Activated CD8-positive, alpha-beta T cell treated with anti-CD3 and anti-CD28 coated beads for 36 hours (primary cell): ENCODE measurements at regions not wholly inside any gene's neighbourhood (a gene's known extent, or its start where the extent isn't known, plus 50 kb on each side); places are given as distances from the start of the nearest gene placed in this dataset.

ENCODE experiments used
- ATAC-seq: fragments of 200-7000 bp; cut with Tn5 transposase; one replicate; pipeline ENCODE4 v1.10.0; 2021; ENCODE audit warnings: mild to moderate bottlenecking, moderate library complexity
- CTCF ChIA-PET: fragments of 350-600 bp; sonication (Branson Sonifier 250); formaldehyde crosslinking; loops from one replicate; lab custom pipeline; 2021; ENCODE audit warnings: antibody characterized with exemption; lab: Charles Lee
- POLR2A ChIA-PET: fragments of 350-600 bp; sonication (Branson Sonifier 250); formaldehyde crosslinking; loops from one replicate; lab custom pipeline; 2021; ENCODE audit warnings: antibody characterized with exemption; lab: Charles Lee
- DNase-seq: peaks from one replicate; pipeline ENCODE4 v3.0.0-alpha.2; 2020
- H3K27ac Mint-ChIP-seq: one replicate; pipeline ENCODE4 v1.8.0; 2021; ENCODE audit warnings: mild to moderate bottlenecking, mixed read lengths
- H3K27me3 Mint-ChIP-seq: one replicate; pipeline ENCODE4 v1.8.0; 2021; ENCODE audit warnings: mixed read lengths
- H3K36me3 Mint-ChIP-seq: one replicate; pipeline ENCODE4 v1.8.0; 2021; ENCODE audit warnings: low read depth, mixed read lengths
- H3K4me1 Mint-ChIP-seq: one replicate; pipeline ENCODE4 v1.8.0; 2021; ENCODE audit warnings: low read depth, mixed read lengths
- H3K4me3 Mint-ChIP-seq: one replicate; pipeline ENCODE4 v1.8.0; 2021; ENCODE audit warnings: mild to moderate bottlenecking, moderate library complexity, mixed read lengths
- H3K9me3 Mint-ChIP-seq: one replicate; pipeline ENCODE4 v1.8.0; 2021; ENCODE audit warnings: mixed read lengths
- intact Hi-C: fragments of 100-400 bp; cut with micrococcal nuclease; formaldehyde crosslinking; loops from one replicate; pipeline ENCODE4 v1.10.0; 2022
- TF ChIP-seq, protein P1 (sequence below): fragments of 200-600 bp; IDR thresholded peaks from one replicate; pipeline ENCODE4 v1.8.0; 2022; ENCODE audit warnings: antibody characterized with exemption, mild to moderate bottlenecking

DNA sequence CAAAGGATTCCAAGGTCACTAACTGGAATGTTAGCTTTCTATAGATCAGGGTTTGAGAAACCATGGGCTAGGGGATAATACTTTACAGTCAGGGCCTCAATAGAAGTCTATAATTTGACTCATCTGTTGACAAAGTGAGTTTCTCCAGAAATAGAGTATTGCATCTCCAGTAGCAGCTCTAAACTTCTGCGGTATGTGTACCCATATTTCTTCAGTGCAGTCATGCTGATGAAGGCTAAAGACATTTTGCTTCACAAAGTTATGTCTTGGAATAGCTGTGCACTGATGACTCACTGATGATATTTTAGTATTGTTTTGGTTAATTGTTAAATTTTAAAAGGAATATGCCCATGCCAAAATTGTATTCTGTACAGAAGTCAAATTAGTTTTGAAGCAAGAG, 464.9 kb upstream of the AMOT start:
- ChIA-PET POLR2A (no interaction called here), CTCF (no interaction called here)
- Mint-ChIP-seq H3K36me3 (no peaks in the 10 kb centered on the region), H3K4me3 (no peak overlapping the region), H3K27ac (no peak overlapping the region), H3K9me3 (no peaks in the 10 kb centered on the region), H3K4me1 (no peaks in the 10 kb centered on the region), H3K27me3 (no peaks in the 10 kb centered on the region)
- ATAC-seq = no peak
- DNase-seq = no peak
- TF ChIP-seq, protein P1, sequence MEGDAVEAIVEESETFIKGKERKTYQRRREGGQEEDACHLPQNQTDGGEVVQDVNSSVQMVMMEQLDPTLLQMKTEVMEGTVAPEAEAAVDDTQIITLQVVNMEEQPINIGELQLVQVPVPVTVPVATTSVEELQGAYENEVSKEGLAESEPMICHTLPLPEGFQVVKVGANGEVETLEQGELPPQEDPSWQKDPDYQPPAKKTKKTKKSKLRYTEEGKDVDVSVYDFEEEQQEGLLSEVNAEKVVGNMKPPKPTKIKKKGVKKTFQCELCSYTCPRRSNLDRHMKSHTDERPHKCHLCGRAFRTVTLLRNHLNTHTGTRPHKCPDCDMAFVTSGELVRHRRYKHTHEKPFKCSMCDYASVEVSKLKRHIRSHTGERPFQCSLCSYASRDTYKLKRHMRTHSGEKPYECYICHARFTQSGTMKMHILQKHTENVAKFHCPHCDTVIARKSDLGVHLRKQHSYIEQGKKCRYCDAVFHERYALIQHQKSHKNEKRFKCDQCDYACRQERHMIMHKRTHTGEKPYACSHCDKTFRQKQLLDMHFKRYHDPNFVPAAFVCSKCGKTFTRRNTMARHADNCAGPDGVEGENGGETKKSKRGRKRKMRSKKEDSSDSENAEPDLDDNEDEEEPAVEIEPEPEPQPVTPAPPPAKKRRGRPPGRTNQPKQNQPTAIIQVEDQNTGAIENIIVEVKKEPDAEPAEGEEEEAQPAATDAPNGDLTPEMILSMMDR = no peak
- intact Hi-C loops = no loop called here

DNA sequence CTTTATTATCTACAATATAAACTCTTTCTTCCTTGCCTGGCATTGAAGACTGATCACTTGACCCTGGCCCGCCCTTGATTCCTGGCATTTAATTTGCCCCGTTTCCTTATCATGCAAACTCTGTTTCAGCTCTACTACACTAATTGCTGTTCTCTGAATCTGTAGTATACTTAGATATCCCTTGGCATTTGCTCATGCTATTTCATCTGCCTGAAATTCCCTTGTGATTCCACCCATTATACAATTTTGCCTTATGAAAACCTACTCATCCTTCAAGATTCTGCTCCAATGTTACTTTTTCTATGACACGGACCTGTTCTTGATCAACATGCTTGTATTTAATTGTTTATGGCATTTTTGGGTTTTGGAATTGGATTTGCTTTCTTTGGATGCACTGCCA, 459.9 kb upstream of the AMOT start:
- DNase-seq (no peak), ATAC-seq (no peak)
- Mint-ChIP-seq H3K36me3 (no peaks in the 10 kb centered on the region), H3K4me3 (no peak overlapping the region), H3K27me3 (no peaks in the 10 kb centered on the region), H3K27ac (no peak overlapping the region), H3K4me1 (no peaks in the 10 kb centered on the region), H3K9me3 (peaks cover 2% of the 10 kb centered on the region)
- ChIA-PET CTCF (no interaction called here), POLR2A (no interaction called here)
- TF ChIP-seq, protein P1 = no peak
- intact Hi-C loops = no loop called here

DNA sequence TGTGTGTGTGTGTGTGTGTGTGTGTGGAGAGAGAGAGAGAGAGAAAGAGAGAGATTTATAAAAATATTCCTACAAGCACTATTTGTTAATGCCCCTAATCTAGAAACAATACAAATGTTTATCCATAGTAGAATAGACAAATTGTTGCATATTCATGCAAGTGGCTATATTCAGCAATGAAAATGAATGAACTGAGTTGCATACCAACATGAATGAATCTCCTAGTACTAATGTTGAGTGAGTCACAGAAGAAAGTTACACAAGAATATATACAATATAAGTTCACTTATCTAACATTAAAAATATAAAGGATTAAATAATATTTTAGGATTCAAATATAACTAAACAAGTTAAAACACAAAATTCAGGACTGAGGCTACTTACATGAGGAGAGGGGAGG, 456.8 kb upstream of the AMOT start:
- POLR2A ChIA-PET = no interaction called here
- ATAC-seq (no peak), DNase-seq (no peak)
- no peaks in the 10 kb centered on the region for H3K36me3 Mint-ChIP-seq
- H3K9me3 Mint-ChIP-seq = peaks cover 2% of the 10 kb centered on the region
- H3K27me3 Mint-ChIP-seq = no peaks in the 10 kb centered on the region
- TF ChIP-seq, protein P1 = no peak
- H3K4me1 Mint-ChIP-seq = no peaks in the 10 kb centered on the region
- H3K27ac Mint-ChIP-seq = no peak overlapping the region
- H3K4me3 Mint-ChIP-seq = no peak overlapping the region
- intact Hi-C loops = no loop called here
- CTCF ChIA-PET = no interaction called here

DNA sequence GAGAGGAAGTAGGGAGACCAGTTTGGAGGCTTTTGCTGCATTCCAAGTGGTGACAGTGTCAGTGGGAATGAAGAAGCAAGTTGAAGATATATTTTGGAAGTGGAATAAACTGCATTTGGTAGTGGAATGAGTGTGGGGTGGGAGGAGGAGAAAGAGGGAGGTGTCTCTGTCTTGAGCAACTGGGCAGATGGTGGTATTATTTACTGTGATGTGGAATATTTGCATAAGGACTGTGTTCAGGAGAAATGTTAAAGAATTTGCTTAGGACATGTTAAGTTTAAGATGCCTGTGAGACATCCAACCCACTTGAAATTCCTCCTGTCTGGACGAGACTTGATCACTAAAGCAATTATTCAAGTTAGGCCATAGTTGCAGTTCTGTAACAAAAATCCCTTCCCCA, 448.9 kb upstream of the AMOT start:
- intact Hi-C loops = no loop called here
- Mint-ChIP-seq H3K4me1 (no peaks in the 10 kb centered on the region), H3K36me3 (no peaks in the 10 kb centered on the region), H3K9me3 (no peaks in the 10 kb centered on the region), H3K27ac (no peak overlapping the region), H3K27me3 (no peaks in the 10 kb centered on the region), H3K4me3 (no peak overlapping the region)
- ATAC-seq (no peak), DNase-seq (no peak)
- CTCF ChIA-PET = no interaction called here
- TF ChIP-seq, protein P1 = no peak
- POLR2A ChIA-PET = no interaction called here

GRCh38 chrX:113287761-113288160, 447.1 kb upstream of the AMOT start:
- Mint-ChIP-seq H3K4me1 (no peaks in the 10 kb centered on the region), H3K27ac (no peak overlapping the region), H3K27me3 (no peaks in the 10 kb centered on the region), H3K36me3 (no peaks in the 10 kb centered on the region), H3K9me3 (no peaks in the 10 kb centered on the region), H3K4me3 (no peak overlapping the region)
- ChIA-PET POLR2A (no interaction called here), CTCF (no interaction called here)
- intact Hi-C loops = no loop called here
- DNase-seq (no peak), ATAC-seq (no peak)
- TF ChIP-seq, protein P1 = no peak
